GM06990 (cell line): ENCODE measurements at regions not wholly inside any gene's neighbourhood (a gene's known extent, or its start where the extent isn't known, plus 50 kb on each side); places are given as distances from the start of the nearest gene placed in this dataset.

Experiments
- DNase-seq: peaks from one replicate; pipeline ENCODE4 v3.0.0-alpha.2; 2011; ENCODE audit not compliant: insufficient read length; ENCODE audit errors: extremely low read depth
- H3K27me3 ChIP-seq: replicated peaks from 2 replicates; pipeline ENCODE4 v1.6.0; 2011; ENCODE audit warnings: low read length; ENCODE audit not compliant: control insufficient read depth, insufficient read depth
- H3K36me3 ChIP-seq: 2 replicates; pipeline ENCODE4 v1.5.1; 2011; ENCODE audit warnings: low read length; ENCODE audit not compliant: control insufficient read depth, insufficient read depth
- H3K4me3 ChIP-seq: replicated peaks from 2 replicates; pipeline ENCODE4 v1.5.1; 2011; ENCODE audit warnings: low read depth, mild to moderate bottlenecking, control low read depth, low read length
- TF ChIP-seq, protein P1 (sequence below): IDR thresholded peaks from 2 replicates; pipeline ENCODE4 v1.5.1; 2011; ENCODE audit warnings: low read length, control low read depth, mild to moderate bottlenecking, inconsistent platforms; ENCODE audit not compliant: insufficient read depth, poor library complexity, severe bottlenecking

DNA sequence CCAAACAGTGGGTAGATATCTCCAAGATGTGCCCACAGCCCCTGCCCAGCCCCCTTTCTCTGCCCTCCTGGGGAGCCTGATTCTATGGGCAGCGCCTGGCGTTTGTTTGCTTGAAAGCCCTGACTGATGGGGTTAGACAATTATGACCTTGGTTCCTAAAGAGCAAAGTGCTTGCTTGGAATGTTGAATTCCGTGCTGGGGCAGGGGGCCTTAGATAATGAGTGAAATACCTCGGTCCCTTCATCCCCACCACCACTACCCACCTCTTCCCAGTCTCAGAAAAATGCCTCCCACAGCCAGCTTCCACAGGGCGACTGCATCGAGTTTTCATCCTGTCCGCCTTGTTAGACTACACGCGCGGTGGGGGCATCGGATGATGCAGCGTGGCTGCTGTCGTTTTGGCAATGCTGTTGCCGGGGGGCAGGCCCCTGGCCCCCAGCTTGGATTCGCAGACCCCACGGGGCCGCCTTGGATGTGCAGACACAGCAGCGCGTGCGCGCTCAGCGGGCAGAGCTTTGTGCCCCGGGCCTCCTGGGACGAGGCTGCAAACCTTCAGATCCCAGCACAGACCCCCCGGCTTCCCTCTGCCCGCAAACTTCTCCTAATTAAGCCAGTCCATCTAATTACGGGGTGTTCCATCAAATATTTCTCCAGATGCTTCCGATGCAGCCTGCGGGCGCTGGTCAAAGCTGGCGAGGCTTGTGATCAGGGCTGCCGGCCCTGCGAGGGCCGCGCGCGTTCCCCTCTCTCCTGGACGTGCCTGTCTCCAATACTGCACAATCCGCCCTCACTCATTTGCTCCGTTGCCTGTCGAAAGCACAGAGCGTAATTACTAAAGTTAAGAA, 86.1 kb downstream of the LINC00237 start:
- Histone ChIP-seq H3K36me3 (no peaks in the 10 kb centered on the region), H3K27me3 (no peaks in the 10 kb centered on the region; the same call in 1 of the 2 replicates), H3K4me3 (no peak overlapping the region)
- TF ChIP-seq, protein P1, sequence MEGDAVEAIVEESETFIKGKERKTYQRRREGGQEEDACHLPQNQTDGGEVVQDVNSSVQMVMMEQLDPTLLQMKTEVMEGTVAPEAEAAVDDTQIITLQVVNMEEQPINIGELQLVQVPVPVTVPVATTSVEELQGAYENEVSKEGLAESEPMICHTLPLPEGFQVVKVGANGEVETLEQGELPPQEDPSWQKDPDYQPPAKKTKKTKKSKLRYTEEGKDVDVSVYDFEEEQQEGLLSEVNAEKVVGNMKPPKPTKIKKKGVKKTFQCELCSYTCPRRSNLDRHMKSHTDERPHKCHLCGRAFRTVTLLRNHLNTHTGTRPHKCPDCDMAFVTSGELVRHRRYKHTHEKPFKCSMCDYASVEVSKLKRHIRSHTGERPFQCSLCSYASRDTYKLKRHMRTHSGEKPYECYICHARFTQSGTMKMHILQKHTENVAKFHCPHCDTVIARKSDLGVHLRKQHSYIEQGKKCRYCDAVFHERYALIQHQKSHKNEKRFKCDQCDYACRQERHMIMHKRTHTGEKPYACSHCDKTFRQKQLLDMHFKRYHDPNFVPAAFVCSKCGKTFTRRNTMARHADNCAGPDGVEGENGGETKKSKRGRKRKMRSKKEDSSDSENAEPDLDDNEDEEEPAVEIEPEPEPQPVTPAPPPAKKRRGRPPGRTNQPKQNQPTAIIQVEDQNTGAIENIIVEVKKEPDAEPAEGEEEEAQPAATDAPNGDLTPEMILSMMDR, result no peak
- DNase-seq, result no peak

DNA sequence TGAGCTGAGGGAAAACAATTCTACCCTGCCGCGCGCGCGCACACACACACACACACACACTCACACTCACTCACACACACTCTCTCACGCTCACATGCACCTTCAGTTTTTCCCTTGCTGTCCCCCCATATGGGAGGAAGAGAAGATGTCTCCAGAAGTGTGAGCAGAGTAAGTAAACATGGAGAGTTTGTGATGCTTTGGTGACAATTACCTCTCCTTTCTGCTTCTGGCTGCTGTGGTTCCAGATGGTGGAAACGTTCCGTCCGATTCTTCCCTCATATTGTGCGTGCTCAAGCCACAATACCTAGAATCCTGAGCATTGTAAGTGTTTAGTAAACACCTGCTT, 86.7 kb downstream of the LINC00237 start:
- TF ChIP-seq, protein P1, result no peak
- H3K27me3 ChIP-seq, result no peaks in the 10 kb centered on the region; the same call in 1 of the 2 replicates
- H3K4me3 ChIP-seq, result no peak overlapping the region
- no peak for DNase-seq
- H3K36me3 ChIP-seq, result no peaks in the 10 kb centered on the region

DNA sequence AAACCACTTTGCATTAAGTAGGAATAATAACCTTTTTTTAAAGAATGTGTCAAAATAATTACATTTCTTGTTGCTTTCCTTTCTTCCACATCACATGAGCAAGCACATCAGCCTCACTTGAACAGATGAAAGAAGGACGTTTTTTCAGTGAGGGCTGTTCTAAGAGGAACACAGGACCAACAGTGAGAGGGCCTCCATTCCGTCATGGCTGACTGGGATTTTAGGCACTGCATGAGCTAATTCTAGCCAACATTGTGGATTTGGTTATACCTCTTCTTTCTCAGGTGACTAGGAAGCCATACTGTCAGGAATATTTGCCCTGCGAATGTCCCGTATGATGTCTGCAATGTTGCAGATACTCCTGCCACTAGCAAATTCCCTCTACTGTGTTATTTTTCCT, 87.6 kb downstream of the LINC00237 start:
- H3K27me3 ChIP-seq, result no peaks in the 10 kb centered on the region; the same call in 1 of the 2 replicates
- H3K36me3 ChIP-seq, result no peaks in the 10 kb centered on the region
- DNase-seq, result no peak
- no peak overlapping the region for H3K4me3 ChIP-seq
- TF ChIP-seq, protein P1, result no peak

DNA sequence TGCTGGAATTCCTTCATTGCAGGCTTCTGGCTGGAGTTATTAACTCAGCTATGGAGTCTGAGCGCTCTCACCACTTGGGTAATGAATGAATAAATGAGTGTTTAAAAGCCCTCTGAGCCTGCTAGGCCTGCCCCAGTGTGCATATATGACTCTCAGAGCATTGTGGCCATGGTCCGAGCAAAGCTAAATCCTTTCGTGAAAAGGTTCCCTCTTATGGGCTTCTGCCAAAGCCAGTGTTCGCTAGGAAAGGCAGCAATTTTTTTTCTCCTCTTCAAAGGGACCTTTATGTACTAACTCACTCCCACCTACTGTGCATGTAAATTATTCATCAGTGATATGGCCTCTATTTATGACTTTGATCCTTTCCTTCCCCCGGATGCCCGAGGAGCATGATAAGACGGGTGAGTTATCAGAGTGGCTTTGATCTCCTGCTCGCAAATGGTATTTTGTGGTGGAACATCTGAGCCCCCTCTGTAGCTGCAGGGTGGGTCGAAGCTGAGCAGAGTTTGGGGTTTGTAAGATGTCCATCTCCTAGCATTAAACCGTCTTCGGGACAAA, 88.6 kb downstream of the LINC00237 start:
- no peak overlapping the region for H3K4me3 ChIP-seq
- no peak for DNase-seq
- TF ChIP-seq, protein P1, result no peak
- no peaks in the 10 kb centered on the region for H3K36me3 ChIP-seq
- H3K27me3 ChIP-seq, result no peaks in the 10 kb centered on the region; the same call in 1 of the 2 replicates

DNA sequence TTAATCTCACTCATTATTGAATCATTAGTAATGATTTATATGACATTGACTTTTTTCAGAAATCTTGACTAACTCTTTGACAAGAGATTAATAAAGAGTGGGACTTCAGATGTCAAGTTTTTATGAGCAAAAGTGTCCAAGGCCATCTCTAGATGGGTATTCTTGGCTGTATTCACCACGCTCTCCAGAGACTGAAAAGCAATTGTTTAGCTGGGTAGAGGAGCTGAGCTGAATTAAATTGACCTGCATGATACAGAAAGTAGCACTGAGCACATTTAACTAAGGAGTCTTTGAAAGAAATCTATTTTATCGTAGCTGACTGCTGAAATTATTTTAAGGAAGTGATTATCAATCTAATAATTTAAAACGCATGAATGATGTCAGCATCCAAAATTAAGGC, 89.4 kb downstream of the LINC00237 start:
- TF ChIP-seq, protein P1, result no peak
- Histone ChIP-seq H3K36me3 (no peaks in the 10 kb centered on the region), H3K27me3 (no peaks in the 10 kb centered on the region; the same call in 1 of the 2 replicates), H3K4me3 (no peak overlapping the region)
- DNase-seq, result no peak
